Neural cell (in vitro differentiated cells): ENCODE measurements at regions not wholly inside any gene's neighbourhood (a gene's known extent, or its start where the extent isn't known, plus 50 kb on each side); places are given as distances from the start of the nearest gene placed in this dataset.

Experiments used
- H2AFZ ChIP-seq: fragments of 200-600, 300-800 bp; sonication (generic), shearing (Covaris generic); 2 replicates; pipeline ENCODE4 v1.6.0; 2014; ENCODE audit warnings: low read depth, mild to moderate bottlenecking, antibody characterized with exemption, low read length, moderate library complexity
- H3F3A ChIP-seq: fragments of 200-600 bp; shearing (Covaris generic); 2 replicates; pipeline ENCODE4 v1.6.1; 2016; ENCODE audit warnings: mild to moderate bottlenecking, moderate library complexity, mixed read lengths, antibody characterized with exemption, low read length; ENCODE audit not compliant: insufficient read depth, poor library complexity, severe bottlenecking
- H3K27ac ChIP-seq: fragments of 200-600, 300-800 bp; sonication (generic), shearing (Covaris generic); 2 replicates; pipeline ENCODE4 v1.5.1; 2014; ENCODE audit warnings: mild to moderate bottlenecking, low read length, moderate library complexity
- H3K27me3 ChIP-seq: fragments of 300-800, 200-600 bp; sonication (generic), shearing (Covaris generic); 2 replicates; pipeline ENCODE4 v1.6.0; 2014; ENCODE audit warnings: mild to moderate bottlenecking, low read depth, low read length, moderate library complexity; ENCODE audit not compliant: insufficient read depth
- H3K36me3 ChIP-seq: fragments of 300-800, 200-600 bp; sonication (generic), shearing (Covaris generic); 2 replicates; pipeline ENCODE4 v1.5.1; 2014; ENCODE audit warnings: mild to moderate bottlenecking, antibody characterized with exemption, low read length, moderate library complexity; ENCODE audit not compliant: insufficient read depth
- H3K4me2 ChIP-seq: fragments of 300-800, 200-600 bp; sonication (generic), shearing (Covaris generic); 2 replicates; pipeline ENCODE4 v1.6.0; 2014; ENCODE audit warnings: mild to moderate bottlenecking, low read length
- H3K4me3 ChIP-seq: fragments of 300-800, 200-600 bp; sonication (generic), shearing (Covaris generic); 2 replicates; pipeline ENCODE4 v1.5.1; 2014; ENCODE audit warnings: mild to moderate bottlenecking, low read length, moderate library complexity
- H3K79me2 ChIP-seq: fragments of 200-600 bp; shearing (Covaris generic); replicated peaks from 2 replicates; pipeline ENCODE4 v1.6.0; 2014; ENCODE audit warnings: mild to moderate bottlenecking, low read length, moderate library complexity; ENCODE audit not compliant: insufficient read depth
- H3K9ac ChIP-seq: fragments of 300-800, 200-600 bp; sonication (generic), shearing (Covaris generic); 2 replicates; pipeline ENCODE4 v1.6.1; 2016; ENCODE audit warnings: mild to moderate bottlenecking, low read length, mixed read lengths
- H3K9me2 ChIP-seq: fragments of 200-600 bp; shearing (Covaris generic); 2 replicates; pipeline ENCODE4 v1.6.1; 2016; ENCODE audit warnings: mild to moderate bottlenecking, low read length, mixed read lengths; ENCODE audit not compliant: insufficient read depth
- H3K9me3 ChIP-seq: fragments of 200-600, 300-800 bp; sonication (generic), shearing (Covaris generic); 2 replicates; pipeline ENCODE4 v1.6.1; 2016; ENCODE audit warnings: mild to moderate bottlenecking, mixed run types, low read length, moderate library complexity, mixed read lengths
- H4K20me1 ChIP-seq: fragments of 200-600 bp; shearing (Covaris generic); 2 replicates; pipeline ENCODE4 v1.6.1; 2016; ENCODE audit warnings: mild to moderate bottlenecking, mixed run types; ENCODE audit not compliant: insufficient read depth
- CTCF ChIP-seq: fragments of 450-650 bp; IDR thresholded peaks from 2 replicates; pipeline ENCODE4 v1.5.1; 2014; ENCODE audit warnings: antibody characterized with exemption, mild to moderate bottlenecking, moderate library complexity; ENCODE audit not compliant: poor library complexity, severe bottlenecking
- EP300 ChIP-seq: fragments of 450-650 bp; conservative IDR thresholded peaks from 2 replicates; pipeline ENCODE4 v1.6.1; 2014; ENCODE audit warnings: antibody characterized with exemption, mild to moderate bottlenecking, moderate library complexity; ENCODE audit not compliant: poor library complexity, severe bottlenecking
- EZH2 ChIP-seq: fragments of 200-600, 300-800 bp; shearing (Covaris generic), sonication (generic); IDR thresholded peaks from 2 replicates; pipeline ENCODE4 v1.6.1; 2014; ENCODE audit warnings: antibody characterized with exemption, low read length, borderline replicate concordance, mild to moderate bottlenecking; ENCODE audit not compliant: insufficient read depth, poor library complexity, severe bottlenecking
- MXI1 ChIP-seq: fragments of 450-650 bp; conservative IDR thresholded peaks from 2 replicates; pipeline ENCODE4 v1.6.1; 2014; ENCODE audit warnings: antibody characterized with exemption, mild to moderate bottlenecking; ENCODE audit not compliant: poor library complexity, severe bottlenecking
- POLR2AphosphoS5 ChIP-seq: IDR thresholded peaks from 2 replicates; pipeline ENCODE4 v1.6.1; 2012
- REST ChIP-seq: IDR thresholded peaks from 2 replicates; pipeline ENCODE4 v1.6.1; 2012; ENCODE audit warnings: borderline replicate concordance
- TAF1 ChIP-seq: IDR thresholded peaks from 2 replicates; pipeline ENCODE4 v1.6.1; 2012; ENCODE audit warnings: low read depth

GRCh38 chr2:149904352-149905175 lies 317.0 kb upstream of the MMADHC start:
- TF ChIP-seq EP300 (no peak), CTCF (no peak), EZH2 (no peak)
- Histone ChIP-seq H4K20me1 (no peaks in the 10 kb centered on the region), H3K4me3 (no peak overlapping the region), H3K27me3 (no peaks in the 10 kb centered on the region), H3K4me2 (no peak overlapping the region), H3K36me3 (no peaks in the 10 kb centered on the region), H3F3A (no peaks in the 10 kb centered on the region), H2AFZ (no peak overlapping the region), H3K27ac (no peak overlapping the region), H3K9ac (no peak overlapping the region), H3K9me3 (no peaks in the 10 kb centered on the region), H3K9me2 (no peaks in the 10 kb centered on the region), H3K79me2 (no peaks in the 10 kb centered on the region)

- TF ChIP-seq CTCF (no peak), EZH2 (no peak), REST (no peak), POLR2AphosphoS5 (no peak), MXI1 (no peak), TAF1 (no peak)
- Histone ChIP-seq H3F3A (no peaks in the 10 kb centered on the region), H3K9ac (no peak overlapping the region), H3K4me2 (no peak overlapping the region), H2AFZ (no peak overlapping the region), H3K27me3 (no peaks in the 10 kb centered on the region), H3K9me3 (no peaks in the 10 kb centered on the region), H3K36me3 (no peaks in the 10 kb centered on the region), H3K9me2 (no peaks in the 10 kb centered on the region), H3K27ac (no peak overlapping the region), H3K79me2 (no peaks in the 10 kb centered on the region), H4K20me1 (no peaks in the 10 kb centered on the region), H3K4me3 (no peak overlapping the region)
Measured at GRCh38 chr2:149903626-149904025, 316.1 kb upstream of the MMADHC start.
